ENCODE measurements at regions not wholly inside any gene's neighbourhood (a gene's known extent, or its start where the extent isn't known, plus 50 kb on each side); places are given as distances from the start of the nearest gene placed in this dataset.
"Not testable (repeated sequence)": the region's sequence is repeated elsewhere in the genome, so short reads cannot be mapped to it uniquely, and the experiment has no call there.

DNA sequence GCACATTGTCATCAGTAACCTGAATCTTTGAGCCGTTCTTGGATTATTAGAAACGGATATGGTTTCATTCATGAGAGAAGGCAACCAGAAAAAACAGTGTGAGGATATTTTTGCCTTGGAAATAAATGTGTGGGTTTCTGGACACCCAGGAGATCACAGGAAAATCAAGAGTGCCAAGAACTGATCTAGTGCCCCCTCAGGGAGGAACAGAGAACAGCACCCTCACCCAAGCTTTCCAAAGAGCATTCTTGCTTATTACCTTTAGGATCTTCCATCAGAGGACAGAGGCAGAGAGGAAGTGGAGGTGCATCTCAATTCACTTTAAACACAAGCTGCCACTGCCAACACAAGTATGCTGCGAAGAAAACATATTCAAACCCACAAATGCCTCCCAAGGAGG is 851.5 kb upstream of the COBL start:
- Histone ChIP-seq H3K9me3 (ENCODE audit: control insufficient read depth in 2 of 2, insufficient read depth in 1 of 2, low read depth in 1 of 2, low read length in 1 of 2) (no peaks in the 10 kb centered on the region), H3K27me3 (ENCODE audit: control insufficient read depth in 3 of 3, insufficient read depth in 3 of 3, low read length in 3 of 3) (no peaks in the 10 kb centered on the region), H3K27ac (ENCODE audit: low read depth in 1 of 3, low read length in 2 of 3) (no peak overlapping the region), H3K4me1 (ENCODE audit: control insufficient read depth in 3 of 3, insufficient read depth in 2 of 3, low read depth in 1 of 3, low read length in 2 of 3) (no peaks in the 10 kb centered on the region), H3K36me3 (ENCODE audit: control insufficient read depth in 3 of 3, insufficient read depth in 2 of 3, low read depth in 1 of 3, low read length in 3 of 3) (no peaks in the 10 kb centered on the region), H3K4me3 (ENCODE audit: low read depth in 1 of 3, low read length in 3 of 3) (no peak overlapping the region)
- WGBS, 3 donors = 70 to 82% (median 73%) methylated on average over 3 of the region's 3 CpGs
- FAIRE-seq = no peak
- DNase-seq = peak; percentile 28 to 37

DNA sequence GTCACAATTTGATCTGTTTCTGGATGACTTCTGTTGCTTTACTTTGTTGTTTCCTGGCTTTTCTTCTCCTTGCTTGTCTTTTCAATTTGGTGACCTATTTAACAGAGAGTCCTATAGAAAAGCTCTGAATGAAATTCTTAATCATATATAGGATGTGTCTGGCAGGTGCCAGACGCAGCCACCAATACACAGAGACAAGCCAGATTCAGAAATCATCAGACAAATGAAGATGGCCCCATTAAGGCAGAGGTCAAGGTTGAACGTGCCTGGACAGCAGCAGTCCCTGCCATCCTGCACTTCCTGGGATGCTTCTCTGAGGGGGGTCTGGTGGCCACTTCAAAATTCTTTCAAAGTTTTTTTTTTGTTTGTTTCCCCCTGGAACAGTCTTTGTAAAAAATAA is 846.7 kb upstream of the COBL start:
- no peaks in the 10 kb centered on the region for H3K27me3 ChIP-seq (ENCODE audit: control insufficient read depth in 3 of 3, insufficient read depth in 3 of 3, low read length in 3 of 3)
- no peak overlapping the region for H3K4me3 ChIP-seq (ENCODE audit: low read depth in 1 of 3, low read length in 3 of 3)
- no peaks in the 10 kb centered on the region for H3K9me3 ChIP-seq (ENCODE audit: control insufficient read depth in 2 of 2, insufficient read depth in 1 of 2, low read depth in 1 of 2, low read length in 1 of 2)
- H3K4me1 ChIP-seq (ENCODE audit: control insufficient read depth in 3 of 3, insufficient read depth in 2 of 3, low read depth in 1 of 3, low read length in 2 of 3) = no peaks in the 10 kb centered on the region
- DNase-seq (no peak), FAIRE-seq (no peak)
- no peaks in the 10 kb centered on the region for H3K36me3 ChIP-seq (ENCODE audit: control insufficient read depth in 3 of 3, insufficient read depth in 2 of 3, low read depth in 1 of 3, low read length in 3 of 3)
- H3K27ac ChIP-seq (ENCODE audit: low read depth in 1 of 3, low read length in 2 of 3) = no peak overlapping the region
- 72 to 81% (median 72%) methylated on average over 2 of the region's 2 CpGs for WGBS, 3 donors

DNA sequence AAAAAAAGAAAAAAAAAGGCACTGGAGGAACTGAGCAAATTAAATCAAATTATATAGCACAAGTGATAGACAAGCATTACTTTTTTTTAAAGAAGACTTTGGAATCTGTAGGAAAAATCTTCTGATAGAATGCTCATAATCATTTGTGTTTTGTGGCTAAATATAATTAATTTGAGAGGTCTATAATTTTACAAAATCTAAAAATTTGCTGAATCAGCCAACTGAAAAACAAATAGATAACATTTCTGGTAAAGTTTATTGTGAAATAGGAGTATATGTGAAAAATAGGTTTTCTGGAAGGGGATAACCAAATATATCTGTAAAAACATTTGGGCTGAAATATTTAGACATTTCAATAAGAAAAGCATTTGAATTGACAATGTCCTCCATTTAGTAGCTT is 844.9 kb upstream of the COBL start:
- FAIRE-seq = no peak

DNA sequence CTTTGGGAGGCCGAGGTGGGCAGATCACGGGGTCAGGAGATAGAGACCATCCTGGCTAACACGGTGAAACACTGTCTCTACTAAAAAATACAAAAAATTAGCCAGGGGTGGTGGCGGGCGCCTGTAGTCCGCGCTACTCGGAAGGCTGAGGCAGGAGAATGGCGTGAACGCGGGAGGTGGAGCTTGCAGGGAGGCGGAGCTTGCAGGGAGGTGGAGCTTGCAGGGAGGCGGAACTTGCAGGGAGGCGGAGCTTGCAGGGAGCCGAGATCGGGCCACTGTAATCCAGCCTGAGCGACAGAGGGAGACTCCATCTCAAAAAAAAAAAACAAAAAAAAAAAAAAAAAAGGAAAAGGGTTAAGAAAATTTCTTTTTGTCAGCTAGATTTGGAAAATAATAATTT is 842.8 kb upstream of the COBL start:
- H3K4me3 ChIP-seq (ENCODE audit: low read depth in 1 of 3, low read length in 3 of 3); DNase-seq; H3K27me3 ChIP-seq (ENCODE audit: control insufficient read depth in 3 of 3, insufficient read depth in 3 of 3, low read length in 3 of 3); H3K9me3 ChIP-seq (ENCODE audit: control insufficient read depth in 2 of 2, insufficient read depth in 1 of 2, low read depth in 1 of 2, low read length in 1 of 2); H3K27ac ChIP-seq (ENCODE audit: low read depth in 1 of 3, low read length in 2 of 3); H3K4me1 ChIP-seq (ENCODE audit: control insufficient read depth in 3 of 3, insufficient read depth in 2 of 3, low read depth in 1 of 3, low read length in 2 of 3); H3K36me3 ChIP-seq (ENCODE audit: control insufficient read depth in 3 of 3, insufficient read depth in 2 of 3, low read depth in 1 of 3, low read length in 3 of 3); FAIRE-seq: not testable (repeated sequence)
- WGBS, 3 donors = 95 to 97% (median 97%) methylated on average over 17 of the region's 17 CpGs

More for the DNA sequence above, 844.9 kb upstream of the COBL start:
- no peak overlapping the region for H3K27ac ChIP-seq (ENCODE audit: low read depth in 1 of 3, low read length in 2 of 3)
- H3K36me3 ChIP-seq (ENCODE audit: control insufficient read depth in 3 of 3, insufficient read depth in 2 of 3, low read depth in 1 of 3, low read length in 3 of 3) = no peaks in the 10 kb centered on the region
- no peaks in the 10 kb centered on the region for H3K27me3 ChIP-seq (ENCODE audit: control insufficient read depth in 3 of 3, insufficient read depth in 3 of 3, low read length in 3 of 3)
- H3K4me1 ChIP-seq (ENCODE audit: control insufficient read depth in 3 of 3, insufficient read depth in 2 of 3, low read depth in 1 of 3, low read length in 2 of 3) = no peaks in the 10 kb centered on the region
- no peak overlapping the region for H3K4me3 ChIP-seq (ENCODE audit: low read depth in 1 of 3, low read length in 3 of 3)
- no peaks in the 10 kb centered on the region for H3K9me3 ChIP-seq (ENCODE audit: control insufficient read depth in 2 of 2, insufficient read depth in 1 of 2, low read depth in 1 of 2, low read length in 1 of 2)
- DNase-seq = no peak

DNA sequence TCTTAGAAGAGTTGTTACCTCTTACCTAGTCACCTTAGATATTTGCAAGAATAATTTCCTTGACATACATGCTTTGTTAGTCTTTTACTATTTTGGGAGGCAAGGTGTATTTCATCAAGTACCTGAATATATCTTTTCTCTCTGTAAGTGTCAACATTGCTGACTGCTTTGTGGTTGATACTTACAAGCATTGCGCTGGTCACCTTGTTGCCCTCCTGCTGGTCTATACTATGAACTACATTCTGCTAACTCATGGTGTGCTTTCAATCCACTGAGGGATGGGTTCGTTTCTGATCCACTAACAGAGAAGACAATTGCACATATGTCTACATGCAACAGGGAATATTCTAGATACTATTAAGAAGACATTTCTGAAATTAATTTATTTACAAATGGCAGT is 837.8 kb upstream of the COBL start:
- no peak for DNase-seq
- Histone ChIP-seq H3K4me3 (ENCODE audit: low read depth in 1 of 3, low read length in 3 of 3) (no peak overlapping the region), H3K36me3 (ENCODE audit: control insufficient read depth in 3 of 3, insufficient read depth in 2 of 3, low read depth in 1 of 3, low read length in 3 of 3) (no peaks in the 10 kb centered on the region), H3K9me3 (ENCODE audit: control insufficient read depth in 2 of 2, insufficient read depth in 1 of 2, low read depth in 1 of 2, low read length in 1 of 2) (no peaks in the 10 kb centered on the region), H3K4me1 (ENCODE audit: control insufficient read depth in 3 of 3, insufficient read depth in 2 of 3, low read depth in 1 of 3, low read length in 2 of 3) (peaks cover 0 to 8% (median 3%) of the 10 kb centered on the region in 3 donors), H3K27ac (ENCODE audit: low read depth in 1 of 3, low read length in 2 of 3) (no peak overlapping the region), H3K27me3 (ENCODE audit: control insufficient read depth in 3 of 3, insufficient read depth in 3 of 3, low read length in 3 of 3) (no peaks in the 10 kb centered on the region)
- no peak for FAIRE-seq
- 82 to 95% (median 88%) methylated on average over 2 of the region's 2 CpGs for WGBS, 3 donors

DNA sequence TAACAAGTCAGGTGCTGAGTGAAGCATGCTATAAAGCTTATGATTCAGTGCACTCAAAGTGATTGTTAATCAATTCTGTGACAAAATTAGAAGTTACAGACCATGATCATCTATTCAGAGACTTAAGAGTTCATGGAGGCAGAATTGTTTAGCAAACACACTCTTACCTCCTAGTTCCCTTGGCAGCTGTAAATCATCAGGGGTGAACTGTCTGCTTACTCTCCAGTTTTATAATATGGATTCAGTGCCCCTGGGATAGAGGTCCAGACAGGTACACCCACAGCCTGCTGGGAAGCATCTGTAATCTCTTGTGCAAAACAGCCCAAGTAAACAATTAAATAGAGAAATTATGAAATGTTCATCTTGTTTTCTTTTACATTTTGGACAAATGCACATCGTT is 835.0 kb upstream of the COBL start:
- 59 to 68% (median 66%) methylated on average over 1 of the region's 1 CpG for WGBS, 3 donors
- no peak overlapping the region for H3K4me3 ChIP-seq (ENCODE audit: low read depth in 1 of 3, low read length in 3 of 3)
- H3K27me3 ChIP-seq (ENCODE audit: control insufficient read depth in 3 of 3, insufficient read depth in 3 of 3, low read length in 3 of 3) = no peaks in the 10 kb centered on the region
- DNase-seq (no peak), FAIRE-seq (no peak)
- H3K27ac ChIP-seq (ENCODE audit: low read depth in 1 of 3, low read length in 2 of 3) = no peak overlapping the region
- no peaks in the 10 kb centered on the region for H3K9me3 ChIP-seq (ENCODE audit: control insufficient read depth in 2 of 2, insufficient read depth in 1 of 2, low read depth in 1 of 2, low read length in 1 of 2)
- H3K4me1 ChIP-seq (ENCODE audit: control insufficient read depth in 3 of 3, insufficient read depth in 2 of 3, low read depth in 1 of 3, low read length in 2 of 3) = peaks cover 0 to 26% (median 3%) of the 10 kb centered on the region in 3 donors
- H3K36me3 ChIP-seq (ENCODE audit: control insufficient read depth in 3 of 3, insufficient read depth in 2 of 3, low read depth in 1 of 3, low read length in 3 of 3) = no peaks in the 10 kb centered on the region

DNA sequence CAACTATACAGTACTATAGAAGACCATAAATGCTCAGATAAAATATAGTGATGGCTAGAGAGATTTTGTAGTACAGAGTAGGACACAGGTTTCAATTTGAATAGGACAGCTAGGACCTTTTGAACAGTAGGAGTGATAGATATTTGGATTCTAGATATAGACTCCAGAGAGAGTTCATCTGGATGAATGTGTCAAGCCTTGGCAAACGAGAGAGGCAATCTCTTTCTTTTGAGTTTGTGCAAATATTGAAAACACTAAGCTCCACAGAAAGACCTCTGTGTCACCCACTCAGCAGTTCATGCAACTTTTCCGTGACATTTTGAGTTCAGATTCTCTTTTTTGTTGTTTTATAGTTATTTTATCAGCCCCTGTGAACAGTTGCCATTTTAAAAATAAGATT is 834.3 kb upstream of the COBL start:
- DNase-seq (no peak), FAIRE-seq (no peak)
- H3K36me3 ChIP-seq (ENCODE audit: control insufficient read depth in 3 of 3, insufficient read depth in 2 of 3, low read depth in 1 of 3, low read length in 3 of 3) = no peaks in the 10 kb centered on the region
- H3K9me3 ChIP-seq (ENCODE audit: control insufficient read depth in 2 of 2, insufficient read depth in 1 of 2, low read depth in 1 of 2, low read length in 1 of 2) = no peaks in the 10 kb centered on the region
- WGBS, 3 donors = 64 to 76% (median 68%) methylated on average over 2 of the region's 2 CpGs
- H3K4me1 ChIP-seq (ENCODE audit: control insufficient read depth in 3 of 3, insufficient read depth in 2 of 3, low read depth in 1 of 3, low read length in 2 of 3) = peaks cover 0 to 26% (median 3%) of the 10 kb centered on the region in 3 donors
- H3K27me3 ChIP-seq (ENCODE audit: control insufficient read depth in 3 of 3, insufficient read depth in 3 of 3, low read length in 3 of 3) = no peaks in the 10 kb centered on the region
- no peak overlapping the region for H3K4me3 ChIP-seq (ENCODE audit: low read depth in 1 of 3, low read length in 3 of 3)
- H3K27ac ChIP-seq (ENCODE audit: low read depth in 1 of 3, low read length in 2 of 3) = no peak overlapping the region

DNA sequence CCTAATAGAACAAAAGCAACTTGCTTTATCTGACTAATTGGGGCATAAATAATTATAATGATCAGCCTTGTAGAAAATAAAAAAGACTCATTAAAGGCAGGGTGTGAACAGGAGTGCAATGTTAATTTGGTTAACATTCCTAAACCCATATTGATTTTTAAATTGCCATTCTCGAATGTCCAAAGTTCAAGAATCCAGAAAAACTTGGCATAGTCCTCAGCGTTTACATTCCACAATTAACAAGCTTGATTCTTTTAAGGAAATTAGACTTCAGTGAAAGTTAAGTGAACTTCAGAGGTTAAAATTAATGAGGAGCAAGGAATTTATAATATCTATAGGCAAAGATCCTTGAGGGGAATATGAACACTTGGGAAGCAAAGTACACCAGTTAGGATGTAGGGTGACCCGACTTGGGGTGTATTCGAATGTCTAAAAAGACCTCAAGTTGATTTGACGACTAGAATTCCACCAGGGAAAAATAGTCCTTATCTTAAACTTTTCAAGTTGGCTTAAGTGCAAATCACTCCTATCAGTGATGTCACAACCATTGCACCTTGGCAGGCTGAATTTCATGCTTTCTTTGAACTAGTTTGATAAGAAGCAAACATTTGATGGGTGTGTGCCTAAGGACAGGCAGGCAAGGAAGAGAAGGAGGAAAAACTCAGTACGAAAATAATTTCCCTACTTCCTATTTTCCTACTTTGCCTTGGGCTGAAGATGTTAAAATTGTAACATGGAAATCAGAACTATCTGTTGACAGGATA is 830.4 kb upstream of the COBL start:
- 12 to 51% (median 23%) methylated on average over 6 of the region's 6 CpGs for WGBS, 3 donors
- Histone ChIP-seq H3K27ac (ENCODE audit: low read depth in 1 of 3, low read length in 2 of 3) (peak overlapping the region in 1 of 3 donors; percentile 44), H3K9me3 (ENCODE audit: control insufficient read depth in 2 of 2, insufficient read depth in 1 of 2, low read depth in 1 of 2, low read length in 1 of 2) (no peaks in the 10 kb centered on the region), H3K4me1 (ENCODE audit: control insufficient read depth in 3 of 3, insufficient read depth in 2 of 3, low read depth in 1 of 3, low read length in 2 of 3) (peaks cover 0 to 26% (median 3%) of the 10 kb centered on the region in 3 donors), H3K36me3 (ENCODE audit: control insufficient read depth in 3 of 3, insufficient read depth in 2 of 3, low read depth in 1 of 3, low read length in 3 of 3) (no peaks in the 10 kb centered on the region), H3K4me3 (ENCODE audit: low read depth in 1 of 3, low read length in 3 of 3) (no peak overlapping the region), H3K27me3 (ENCODE audit: control insufficient read depth in 3 of 3, insufficient read depth in 3 of 3, low read length in 3 of 3) (no peaks in the 10 kb centered on the region)
- no peak for FAIRE-seq
- peak; percentile 74 to 91 for DNase-seq

DNA sequence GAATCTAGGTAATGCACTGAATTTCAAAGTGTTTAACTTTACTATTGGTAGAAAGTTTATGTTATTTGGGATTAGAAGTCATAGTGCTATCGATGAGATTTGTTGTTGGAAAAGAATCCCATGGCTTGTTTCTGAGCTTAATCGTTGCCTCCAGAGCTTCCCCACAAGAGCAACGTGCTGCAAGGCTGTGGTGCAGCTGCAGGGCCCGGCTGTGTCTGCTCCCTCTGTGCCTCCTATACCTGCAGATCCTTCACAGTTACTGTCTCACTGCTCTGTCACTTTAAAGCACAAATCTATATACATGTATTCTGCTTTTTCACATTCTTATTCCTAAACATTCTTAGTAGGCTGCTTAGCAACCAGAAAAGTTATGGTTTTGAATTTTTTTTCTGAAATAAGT is 826.6 kb upstream of the COBL start:
- Histone ChIP-seq H3K27me3 (ENCODE audit: control insufficient read depth in 3 of 3, insufficient read depth in 3 of 3, low read length in 3 of 3) (no peaks in the 10 kb centered on the region), H3K27ac (ENCODE audit: low read depth in 1 of 3, low read length in 2 of 3) (no peak overlapping the region), H3K4me1 (ENCODE audit: control insufficient read depth in 3 of 3, insufficient read depth in 2 of 3, low read depth in 1 of 3, low read length in 2 of 3) (peaks cover 0 to 11% (median 0%) of the 10 kb centered on the region in 3 donors), H3K4me3 (ENCODE audit: low read depth in 1 of 3, low read length in 3 of 3) (no peak overlapping the region), H3K9me3 (ENCODE audit: control insufficient read depth in 2 of 2, insufficient read depth in 1 of 2, low read depth in 1 of 2, low read length in 1 of 2) (peaks cover 0 to 9% of the 10 kb centered on the region in 2 donors), H3K36me3 (ENCODE audit: control insufficient read depth in 3 of 3, insufficient read depth in 2 of 3, low read depth in 1 of 3, low read length in 3 of 3) (no peaks in the 10 kb centered on the region)
- no peak for FAIRE-seq
- no peak for DNase-seq
- 64 to 87% (median 71%) methylated on average over 4 of the region's 4 CpGs for WGBS, 3 donors
